Astrocyte (in vitro differentiated cells and primary cell): ENCODE measurements at regions not wholly inside any gene's neighbourhood (a gene's known extent, or its start where the extent isn't known, plus 50 kb on each side); places are given as distances from the start of the nearest gene placed in this dataset.

ENCODE experiments used
- DNase-seq: peaks from one replicate; pipeline ENCODE4 v3.0.0-alpha.2; 2010; ENCODE audit warnings: low read depth
- FAIRE-seq: peaks from 2 replicates; lab custom pipeline; 2011; peaks lifted over from hg19 to GRCh38; lab: Jason Lieb, UNC
- H2AFZ ChIP-seq: 2 replicates; pipeline ENCODE4 v1.6.0; 2012; ENCODE audit warnings: low read depth, low read length, inconsistent platforms
- H3K27ac ChIP-seq: 2 replicates; pipeline ENCODE4 v1.5.1; 2011; ENCODE audit warnings: low read depth, low read length, inconsistent platforms
- H3K27me3 ChIP-seq: 2 replicates; pipeline ENCODE4 v1.6.0; 2011; ENCODE audit warnings: low read length, inconsistent platforms; ENCODE audit not compliant: insufficient read depth
- H3K36me3 ChIP-seq: 2 replicates; pipeline ENCODE4 v1.5.1; 2011; ENCODE audit warnings: low read length, inconsistent platforms; ENCODE audit not compliant: insufficient read depth
- H3K4me1 ChIP-seq: 2 replicates; pipeline ENCODE4 v1.5.1; 2011; ENCODE audit warnings: low read length, inconsistent platforms; ENCODE audit not compliant: insufficient read depth
- H3K4me2 ChIP-seq: 2 replicates; pipeline ENCODE4 v1.6.0; 2012; ENCODE audit warnings: low read length, inconsistent platforms
- H3K4me3 ChIP-seq: 2 replicates; pipeline ENCODE4 v1.5.1; 2011; ENCODE audit warnings: low read depth, mild to moderate bottlenecking, low read length, inconsistent platforms; ENCODE audit not compliant: insufficient read depth
- H3K79me2 ChIP-seq: 2 replicates; pipeline ENCODE4 v1.6.0; 2012; ENCODE audit warnings: mild to moderate bottlenecking, low read length, inconsistent platforms; ENCODE audit not compliant: insufficient read depth
- H3K9ac ChIP-seq: 2 replicates; pipeline ENCODE4 v1.6.0; 2012; ENCODE audit warnings: mild to moderate bottlenecking, low read length, inconsistent platforms
- H3K9me3 ChIP-seq: 2 replicates; pipeline ENCODE4 v1.5.1; 2012; ENCODE audit warnings: low read depth, mild to moderate bottlenecking, low read length, inconsistent platforms; ENCODE audit not compliant: insufficient read depth
- H4K20me1 ChIP-seq: 2 replicates; pipeline ENCODE4 v1.6.0; 2012; ENCODE audit warnings: low read length, inconsistent platforms; ENCODE audit not compliant: insufficient read depth
- H3K27ac Mint-ChIP-seq: one replicate; pipeline ENCODE4 v1.8.0; 2021; ENCODE audit warnings: mild to moderate bottlenecking, mixed read lengths; ENCODE audit not compliant: unreplicated experiment
- H3K27me3 Mint-ChIP-seq: one replicate; pipeline ENCODE4 v1.8.0; 2021; ENCODE audit warnings: low read depth, mixed read lengths; ENCODE audit not compliant: unreplicated experiment
- H3K36me3 Mint-ChIP-seq: one replicate; pipeline ENCODE4 v1.8.0; 2021; ENCODE audit warnings: low read depth, mixed read lengths; ENCODE audit not compliant: unreplicated experiment
- H3K4me1 Mint-ChIP-seq: one replicate; pipeline ENCODE4 v1.8.0; 2021; ENCODE audit warnings: low read depth, mixed read lengths; ENCODE audit not compliant: unreplicated experiment
- H3K4me3 Mint-ChIP-seq: one replicate; pipeline ENCODE4 v1.8.0; 2021; ENCODE audit warnings: mild to moderate bottlenecking, moderate library complexity, mixed read lengths; ENCODE audit not compliant: unreplicated experiment
- H3K9me3 Mint-ChIP-seq: one replicate; pipeline ENCODE4 v1.8.0; 2021; ENCODE audit warnings: mild to moderate bottlenecking, mixed read lengths; ENCODE audit not compliant: unreplicated experiment
- CTCF ChIP-seq: IDR thresholded peaks from 2 replicates; pipeline ENCODE4 v1.5.1; 2011; ENCODE audit warnings: low read depth, mild to moderate bottlenecking, inconsistent platforms, low read length, moderate library complexity; ENCODE audit not compliant: insufficient read depth
- EZH2 ChIP-seq: IDR thresholded peaks from 2 replicates; pipeline ENCODE4 v1.6.1; 2012; ENCODE audit warnings: mild to moderate bottlenecking, low read length, inconsistent platforms; ENCODE audit not compliant: insufficient read depth

GRCh38 chr11:57095896-57096295, 85.9 kb upstream of the LRRC55 start:
- no peaks in the 10 kb centered on the region for H3K79me2 ChIP-seq
- no peak overlapping the region for H3K27ac ChIP-seq
- TF ChIP-seq EZH2 (no peak), CTCF (no peak)
- Mint-ChIP-seq H3K36me3 (no peaks in the 10 kb centered on the region), H3K4me1 (peaks cover 18% of the 10 kb centered on the region), H3K27ac (no peak overlapping the region), H3K27me3 (peaks cover 6% of the 10 kb centered on the region), H3K4me3 (no peak overlapping the region), H3K9me3 (no peaks in the 10 kb centered on the region)
- H3K4me1 ChIP-seq, result no peaks in the 10 kb centered on the region
- H3K4me3 ChIP-seq, result no peak overlapping the region
- DNase-seq (no peak), FAIRE-seq (no peak)
- no peaks in the 10 kb centered on the region for H4K20me1 ChIP-seq
- H2AFZ ChIP-seq, result no peak overlapping the region
- H3K4me2 ChIP-seq, result no peak overlapping the region
- H3K9me3 ChIP-seq, result no peaks in the 10 kb centered on the region
- H3K9ac ChIP-seq, result no peak overlapping the region
- peaks cover under 1% of the 10 kb centered on the region for H3K27me3 ChIP-seq
- no peaks in the 10 kb centered on the region for H3K36me3 ChIP-seq

- Histone ChIP-seq H3K36me3 (no peaks in the 10 kb centered on the region), H3K9me3 (no peaks in the 10 kb centered on the region), H2AFZ (no peak overlapping the region), H4K20me1 (no peaks in the 10 kb centered on the region), H3K4me3 (no peak overlapping the region), H3K27ac (no peak overlapping the region), H3K9ac (no peak overlapping the region), H3K4me2 (no peak overlapping the region), H3K4me1 (no peaks in the 10 kb centered on the region), H3K27me3 (no peaks in the 10 kb centered on the region), H3K79me2 (no peaks in the 10 kb centered on the region)
- DNase-seq (no peak), FAIRE-seq (no peak)
- no peaks in the 10 kb centered on the region for H3K9me3 Mint-ChIP-seq
- H3K4me3 Mint-ChIP-seq, result no peak overlapping the region
- peaks cover 18% of the 10 kb centered on the region for H3K4me1 Mint-ChIP-seq
- H3K27me3 Mint-ChIP-seq, result no peaks in the 10 kb centered on the region
- TF ChIP-seq CTCF, result no peak
- TF ChIP-seq EZH2, result no peak
- no peaks in the 10 kb centered on the region for H3K36me3 Mint-ChIP-seq
- H3K27ac Mint-ChIP-seq, result no peak overlapping the region
Measured at GRCh38 chr11:57097149-57097548, 84.6 kb upstream of the LRRC55 start.

GRCh38 chr11:57098191-57098590, 83.6 kb upstream of the LRRC55 start:
- no peaks in the 10 kb centered on the region for H3K36me3 ChIP-seq
- no peak overlapping the region for H3K4me3 ChIP-seq
- Mint-ChIP-seq H3K27ac (no peak overlapping the region), H3K27me3 (no peaks in the 10 kb centered on the region), H3K9me3 (no peaks in the 10 kb centered on the region), H3K4me1 (peaks cover 18% of the 10 kb centered on the region), H3K36me3 (no peaks in the 10 kb centered on the region), H3K4me3 (no peak overlapping the region)
- no peaks in the 10 kb centered on the region for H3K4me1 ChIP-seq
- H3K79me2 ChIP-seq, result no peaks in the 10 kb centered on the region
- H2AFZ ChIP-seq, result no peak overlapping the region
- H3K27me3 ChIP-seq, result no peaks in the 10 kb centered on the region
- H3K9ac ChIP-seq, result no peak overlapping the region
- TF ChIP-seq CTCF (no peak), EZH2 (no peak)
- H3K27ac ChIP-seq, result no peak overlapping the region
- H3K4me2 ChIP-seq, result no peak overlapping the region
- DNase-seq (no peak), FAIRE-seq (no peak)
- no peaks in the 10 kb centered on the region for H3K9me3 ChIP-seq
- no peaks in the 10 kb centered on the region for H4K20me1 ChIP-seq
